ENCODE measurements at regions not wholly inside any gene's neighbourhood (a gene's known extent, or its start where the extent isn't known, plus 50 kb on each side); places are given as distances from the start of the nearest gene placed in this dataset.
"Not testable (repeated sequence)": the region's sequence is repeated elsewhere in the genome, so short reads cannot be mapped to it uniquely, and the experiment has no call there.

DNA sequence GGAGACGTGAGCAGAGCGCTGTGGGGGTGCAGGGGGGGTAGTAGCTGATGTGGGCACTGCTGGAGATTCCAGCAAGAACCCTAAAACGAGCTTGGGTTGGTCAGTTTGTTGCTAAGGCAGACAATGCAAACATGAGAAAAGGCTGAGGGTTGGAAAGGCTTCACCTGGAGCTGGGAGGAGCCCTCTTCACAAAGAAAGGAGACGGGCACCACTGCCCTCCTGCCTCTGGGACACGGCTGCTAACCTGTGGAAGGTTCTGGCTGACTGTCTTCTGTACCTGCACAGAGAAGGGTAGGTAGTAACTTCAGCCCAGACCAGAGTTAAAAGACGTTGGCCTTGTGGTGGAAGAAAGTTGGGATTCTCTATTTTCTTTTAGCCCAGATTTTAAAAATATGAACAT is 108.7 kb downstream of the SUCLA2 start:
- Histone ChIP-seq H3K4me1 (peaks cover 0 to 3% (median 0%) of the 10 kb centered on the region in 9 donors), H3K36me3 (no peaks in the 10 kb centered on the region), H3K27ac (no peak overlapping the region), H3K4me3 (no peak overlapping the region), H3K9me3 (no peaks in the 10 kb centered on the region), H3K27me3 (no peaks in the 10 kb centered on the region)
- no peak for DNase-seq
- no peak for ATAC-seq
- intact Hi-C loops (cut with DNase I) = no loop called here
- TF ChIP-seq, protein P1, sequence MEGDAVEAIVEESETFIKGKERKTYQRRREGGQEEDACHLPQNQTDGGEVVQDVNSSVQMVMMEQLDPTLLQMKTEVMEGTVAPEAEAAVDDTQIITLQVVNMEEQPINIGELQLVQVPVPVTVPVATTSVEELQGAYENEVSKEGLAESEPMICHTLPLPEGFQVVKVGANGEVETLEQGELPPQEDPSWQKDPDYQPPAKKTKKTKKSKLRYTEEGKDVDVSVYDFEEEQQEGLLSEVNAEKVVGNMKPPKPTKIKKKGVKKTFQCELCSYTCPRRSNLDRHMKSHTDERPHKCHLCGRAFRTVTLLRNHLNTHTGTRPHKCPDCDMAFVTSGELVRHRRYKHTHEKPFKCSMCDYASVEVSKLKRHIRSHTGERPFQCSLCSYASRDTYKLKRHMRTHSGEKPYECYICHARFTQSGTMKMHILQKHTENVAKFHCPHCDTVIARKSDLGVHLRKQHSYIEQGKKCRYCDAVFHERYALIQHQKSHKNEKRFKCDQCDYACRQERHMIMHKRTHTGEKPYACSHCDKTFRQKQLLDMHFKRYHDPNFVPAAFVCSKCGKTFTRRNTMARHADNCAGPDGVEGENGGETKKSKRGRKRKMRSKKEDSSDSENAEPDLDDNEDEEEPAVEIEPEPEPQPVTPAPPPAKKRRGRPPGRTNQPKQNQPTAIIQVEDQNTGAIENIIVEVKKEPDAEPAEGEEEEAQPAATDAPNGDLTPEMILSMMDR (IDR thresholded peaks at IDR 0.05) = no peak
- WGBS, 2 donors = 88 to 90% methylated on average over 6 of the region's 6 CpGs

DNA sequence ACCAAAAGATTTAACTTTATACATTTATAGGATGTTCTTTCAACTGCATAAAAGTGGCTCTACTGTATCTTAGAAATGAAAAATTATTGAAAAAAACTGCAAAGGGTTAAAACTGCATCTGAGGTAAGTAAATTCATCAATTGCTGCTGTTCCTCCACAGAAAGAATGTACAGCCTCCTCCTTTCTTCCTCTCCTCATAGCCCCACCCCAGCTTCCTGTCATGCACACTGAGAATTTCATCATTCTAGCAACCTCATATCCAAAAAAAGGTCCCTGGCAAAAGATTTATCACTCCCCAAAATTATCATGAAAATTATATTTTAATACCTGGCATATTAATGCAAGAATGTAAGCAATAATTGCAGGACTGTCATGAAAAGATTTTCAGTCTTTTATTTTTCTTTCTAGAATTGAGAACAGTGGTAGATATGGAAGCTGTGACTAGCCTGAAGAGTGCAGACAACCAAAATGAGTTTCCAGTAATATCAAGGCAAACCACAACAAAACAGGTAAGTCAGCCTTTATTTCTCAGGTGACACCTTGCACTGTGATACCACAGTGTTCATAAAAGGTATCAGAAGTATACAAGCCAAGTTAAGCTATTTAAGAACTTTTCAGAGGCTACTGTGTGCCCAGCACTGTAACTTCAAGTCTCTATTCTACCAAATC is 110.8 kb downstream of the SUCLA2 start:
- Histone ChIP-seq H3K27me3 (no peaks in the 10 kb centered on the region), H3K27ac (no peak overlapping the region), H3K9me3 (no peaks in the 10 kb centered on the region), H3K36me3 (no peaks in the 10 kb centered on the region), H3K4me1 (peaks cover 0 to 5% (median 0%) of the 10 kb centered on the region in 9 donors), H3K4me3 (no peak overlapping the region)
- TF ChIP-seq, protein P1 (IDR thresholded peaks at IDR 0.05) = no peak
- no peak for ATAC-seq
- DNase-seq = no peak
- intact Hi-C loops (cut with DNase I) = no loop called here

DNA sequence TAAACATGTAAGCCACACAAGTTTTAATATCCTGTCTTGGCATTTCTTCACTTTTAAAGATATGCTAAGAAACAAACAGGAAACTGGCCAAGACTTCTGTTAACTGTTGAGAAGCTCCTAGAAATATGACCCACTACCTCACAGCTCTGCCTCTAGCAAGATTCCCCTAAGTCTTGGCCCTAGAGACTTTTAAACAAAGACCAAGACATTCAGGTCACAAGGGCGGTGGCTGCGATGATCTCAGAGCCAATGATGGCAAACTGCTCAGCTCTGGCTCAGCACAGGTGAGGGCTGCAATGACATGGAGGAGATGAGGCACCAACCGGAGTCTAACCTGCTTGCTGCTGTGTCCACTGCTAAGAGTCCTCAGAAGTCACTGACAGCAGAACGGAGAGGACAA is 114.8 kb downstream of the SUCLA2 start:
- TF ChIP-seq, protein P1 (IDR thresholded peaks at IDR 0.05) = no peak
- intact Hi-C loops (cut with DNase I) = no loop called here
- WGBS, 2 donors = 86% methylated on average over 4 of the region's 4 CpGs
- DNase-seq (no peak), ATAC-seq (no peak)
- no peaks in the 10 kb centered on the region for H3K36me3 ChIP-seq
- H3K4me3 ChIP-seq = no peak overlapping the region
- H3K9me3 ChIP-seq = no peaks in the 10 kb centered on the region
- peaks cover 0 to 5% (median 0%) of the 10 kb centered on the region in 9 donors for H3K4me1 ChIP-seq
- H3K27me3 ChIP-seq = no peaks in the 10 kb centered on the region
- no peak overlapping the region for H3K27ac ChIP-seq

DNA sequence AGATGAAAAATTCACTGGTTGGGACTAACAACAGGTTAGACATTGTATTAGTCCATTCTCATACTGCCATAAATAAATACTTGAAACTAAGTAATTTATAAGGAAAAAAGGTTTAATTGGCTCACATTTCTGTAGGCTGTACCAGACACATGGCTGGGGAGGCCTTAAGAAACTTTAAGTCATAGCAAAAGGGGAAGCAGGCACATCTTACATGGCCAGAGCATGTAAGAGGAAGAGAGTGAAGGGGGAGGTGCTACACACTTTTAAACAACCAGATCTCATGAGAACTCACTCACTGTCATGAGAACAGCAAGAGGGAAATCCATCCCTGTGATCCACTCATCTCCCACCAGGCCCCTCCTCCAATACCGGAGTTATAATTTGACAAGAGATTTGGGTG is 125.9 kb downstream of the SUCLA2 start:
- DNase-seq (no peak), ATAC-seq (no peak)
- Histone ChIP-seq H3K4me3 (no peak overlapping the region), H3K36me3 (no peaks in the 10 kb centered on the region), H3K27ac (no peak overlapping the region), H3K9me3 (peaks cover 0 to 23% (median 6%) of the 10 kb centered on the region in 11 donors), H3K27me3 (no peaks in the 10 kb centered on the region), H3K4me1 (no peaks in the 10 kb centered on the region)
- 90 to 98% methylated on average over 1 of the region's 1 CpG for WGBS, 2 donors
- TF ChIP-seq, protein P1 (IDR thresholded peaks at IDR 0.05) = no peak
- intact Hi-C loops (cut with DNase I) = no loop called here

DNA sequence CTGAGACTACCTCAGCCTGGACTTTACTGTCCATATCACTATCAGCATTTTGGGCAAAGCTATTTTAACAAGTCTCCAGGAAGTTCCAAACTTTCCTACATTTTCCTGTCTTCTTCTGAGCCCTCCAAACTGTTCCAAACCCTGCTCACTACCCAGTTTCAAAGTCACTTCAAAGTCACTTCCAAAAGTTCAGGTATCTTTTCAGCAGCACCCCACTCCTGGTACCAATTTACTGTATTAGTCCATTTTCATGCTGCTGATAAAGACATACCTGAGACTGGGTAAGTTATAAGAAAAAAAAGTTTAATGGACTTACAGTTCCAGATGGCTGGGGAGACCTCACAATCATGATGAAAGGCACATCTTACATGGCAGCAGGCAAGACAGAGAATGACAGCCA is 127.1 kb downstream of the SUCLA2 start:
- H3K4me1 ChIP-seq; ATAC-seq; H3K27ac ChIP-seq; H3K36me3 ChIP-seq; intact Hi-C loops (cut with DNase I); DNase-seq; H3K27me3 ChIP-seq; H3K4me3 ChIP-seq: not testable (repeated sequence)
- H3K9me3 ChIP-seq = peaks cover 0 to 23% (median 6%) of the 10 kb centered on the region in 11 donors

DNA sequence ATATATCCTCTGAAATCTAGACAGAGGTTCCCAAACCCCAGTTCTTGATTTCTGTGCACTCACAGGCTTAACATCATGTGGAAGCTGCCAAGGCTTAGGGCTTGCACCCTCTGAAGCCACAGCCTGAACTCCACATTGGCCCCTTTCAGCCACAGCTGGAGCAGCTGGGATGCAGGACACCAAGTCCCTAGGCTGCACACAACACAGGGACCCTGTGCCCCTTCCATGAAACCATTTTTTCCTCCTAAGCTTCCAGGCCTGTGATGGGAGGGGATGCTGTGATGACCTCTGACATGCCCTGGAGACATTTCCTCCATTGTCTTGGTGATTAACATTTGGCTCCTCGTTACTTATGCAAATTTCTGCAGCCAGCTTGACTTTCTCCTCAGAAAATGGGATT is 127.8 kb downstream of the SUCLA2 start:
- ATAC-seq = not testable (repeated sequence)

More for the DNA sequence above, 127.8 kb downstream of the SUCLA2 start:
- H3K27ac ChIP-seq; DNase-seq; H3K27me3 ChIP-seq; H3K4me3 ChIP-seq; H3K4me1 ChIP-seq; H3K36me3 ChIP-seq; intact Hi-C loops (cut with DNase I): not testable (repeated sequence)
- peaks cover 0 to 23% (median 6%) of the 10 kb centered on the region in 11 donors for H3K9me3 ChIP-seq
- WGBS, 2 donors = 57 to 63% methylated on average over 1 of the region's 1 CpG
